ENCODE measurements at regions not wholly inside any gene's neighbourhood (a gene's known extent, or its start where the extent isn't known, plus 50 kb on each side); places are given as distances from the start of the nearest gene placed in this dataset.

GRCh38 chr2:22403748-22404147, 981.2 kb upstream of the KLHL29 start:
- Histone ChIP-seq H4K20me1 (ENCODE audit: insufficient read depth, low read depth, low read length) (no peaks in the 10 kb centered on the region), H3K4me1 (ENCODE audit: low read length) (peaks cover 12% of the 10 kb centered on the region), H3K9me2 (replicated peaks; ENCODE audit: insufficient read depth, low read length) (no peaks in the 10 kb centered on the region), H3K9ac (ENCODE audit: low read length) (no peak overlapping the region), H3K4me2 (ENCODE audit: low read depth, low read length, poor library complexity, severe bottlenecking) (no peak overlapping the region), H3K27me3 (ENCODE audit: low read length) (no peaks in the 10 kb centered on the region), H3K79me2 (ENCODE audit: low read length) (no peaks in the 10 kb centered on the region), H3K9me3 (ENCODE audit: low read length) (no peaks in the 10 kb centered on the region), H3K36me3 (ENCODE audit: insufficient read depth, low read length) (no peaks in the 10 kb centered on the region), H3K27ac (ENCODE audit: low read length) (no peak overlapping the region), H3K4me3 (ENCODE audit: low read length) (no peak overlapping the region), H2AFZ (ENCODE audit: low read length) (no peak overlapping the region)
- DNase-seq, result no peak

GRCh38 chr2:22406625-22407024, 978.4 kb upstream of the KLHL29 start:
- H3K4me1 ChIP-seq (ENCODE audit: low read length), result no peaks in the 10 kb centered on the region
- no peak overlapping the region for H3K4me2 ChIP-seq (ENCODE audit: low read depth, low read length, poor library complexity, severe bottlenecking)
- DNase-seq, result peak; percentile 41
- no peaks in the 10 kb centered on the region for H3K9me3 ChIP-seq (ENCODE audit: low read length)
- H3K79me2 ChIP-seq (ENCODE audit: low read length), result no peaks in the 10 kb centered on the region
- no peaks in the 10 kb centered on the region for H3K27me3 ChIP-seq (ENCODE audit: low read length)
- no peaks in the 10 kb centered on the region for H3K9me2 ChIP-seq (replicated peaks; ENCODE audit: insufficient read depth, low read length)
- no peaks in the 10 kb centered on the region for H4K20me1 ChIP-seq (ENCODE audit: insufficient read depth, low read depth, low read length)
- no peak overlapping the region for H2AFZ ChIP-seq (ENCODE audit: low read length)
- H3K4me3 ChIP-seq (ENCODE audit: low read length), result no peak overlapping the region
- H3K27ac ChIP-seq (ENCODE audit: low read length), result no peak overlapping the region
- no peak overlapping the region for H3K9ac ChIP-seq (ENCODE audit: low read length)
- no peaks in the 10 kb centered on the region for H3K36me3 ChIP-seq (ENCODE audit: insufficient read depth, low read length)

GRCh38 chr2:22420076-22420475, 964.9 kb upstream of the KLHL29 start:
- Histone ChIP-seq H3K4me2 (ENCODE audit: low read depth, low read length, poor library complexity, severe bottlenecking) (no peak overlapping the region), H3K9me2 (replicated peaks; ENCODE audit: insufficient read depth, low read length) (no peaks in the 10 kb centered on the region), H3K4me1 (ENCODE audit: low read length) (no peaks in the 10 kb centered on the region), H3K27me3 (ENCODE audit: low read length) (no peaks in the 10 kb centered on the region; the same call in 1 of the 2 replicates), H3K9me3 (ENCODE audit: low read length) (peaks cover 7% of the 10 kb centered on the region), H3K36me3 (ENCODE audit: insufficient read depth, low read length) (no peaks in the 10 kb centered on the region), H4K20me1 (ENCODE audit: insufficient read depth, low read depth, low read length) (no peaks in the 10 kb centered on the region), H3K27ac (ENCODE audit: low read length) (no peak overlapping the region), H3K79me2 (ENCODE audit: low read length) (no peaks in the 10 kb centered on the region), H3K9ac (ENCODE audit: low read length) (no peak overlapping the region), H2AFZ (ENCODE audit: low read length) (no peak overlapping the region), H3K4me3 (ENCODE audit: low read length) (no peak overlapping the region)
- no peak for DNase-seq

- no peak overlapping the region for H3K4me3 ChIP-seq (ENCODE audit: low read length)
- no peaks in the 10 kb centered on the region for H3K36me3 ChIP-seq (ENCODE audit: insufficient read depth, low read length)
- H3K27me3 ChIP-seq (ENCODE audit: low read length), result no peaks in the 10 kb centered on the region; the same call in 1 of the 2 replicates
- H3K4me2 ChIP-seq (ENCODE audit: low read depth, low read length, poor library complexity, severe bottlenecking), result no peak overlapping the region
- H4K20me1 ChIP-seq (ENCODE audit: insufficient read depth, low read depth, low read length), result no peaks in the 10 kb centered on the region
- no peak for DNase-seq
- H3K9me2 ChIP-seq (replicated peaks; ENCODE audit: insufficient read depth, low read length), result no peaks in the 10 kb centered on the region
- no peak overlapping the region for H3K27ac ChIP-seq (ENCODE audit: low read length)
- no peak overlapping the region for H2AFZ ChIP-seq (ENCODE audit: low read length)
- H3K4me1 ChIP-seq (ENCODE audit: low read length), result no peaks in the 10 kb centered on the region
- no peaks in the 10 kb centered on the region for H3K9me3 ChIP-seq (ENCODE audit: low read length)
- no peaks in the 10 kb centered on the region for H3K79me2 ChIP-seq (ENCODE audit: low read length)
- H3K9ac ChIP-seq (ENCODE audit: low read length), result no peak overlapping the region
Observed at GRCh38 chr2:22442051-22442450, 942.9 kb upstream of the KLHL29 start.

GRCh38 chr2:22444281-22444680, 940.7 kb upstream of the KLHL29 start:
- H3K9ac ChIP-seq (ENCODE audit: low read length), result no peak overlapping the region
- DNase-seq, result no peak
- H3K9me3 ChIP-seq (ENCODE audit: low read length), result no peaks in the 10 kb centered on the region
- no peak overlapping the region for H2AFZ ChIP-seq (ENCODE audit: low read length)
- H3K4me3 ChIP-seq (ENCODE audit: low read length), result no peak overlapping the region
- H4K20me1 ChIP-seq (ENCODE audit: insufficient read depth, low read depth, low read length), result no peaks in the 10 kb centered on the region
- H3K4me1 ChIP-seq (ENCODE audit: low read length), result no peaks in the 10 kb centered on the region
- no peaks in the 10 kb centered on the region for H3K79me2 ChIP-seq (ENCODE audit: low read length)
- no peak overlapping the region for H3K4me2 ChIP-seq (ENCODE audit: low read depth, low read length, poor library complexity, severe bottlenecking)
- H3K27ac ChIP-seq (ENCODE audit: low read length), result no peak overlapping the region
- H3K27me3 ChIP-seq (ENCODE audit: low read length), result no peaks in the 10 kb centered on the region; the same call in 1 of the 2 replicates
- no peaks in the 10 kb centered on the region for H3K36me3 ChIP-seq (ENCODE audit: insufficient read depth, low read length)
- no peaks in the 10 kb centered on the region for H3K9me2 ChIP-seq (replicated peaks; ENCODE audit: insufficient read depth, low read length)

- H3K4me2 ChIP-seq (ENCODE audit: low read depth, low read length, poor library complexity, severe bottlenecking), result no peak overlapping the region
- no peaks in the 10 kb centered on the region for H3K9me3 ChIP-seq (ENCODE audit: low read length)
- no peaks in the 10 kb centered on the region for H3K9me2 ChIP-seq (replicated peaks; ENCODE audit: insufficient read depth, low read length)
- no peak overlapping the region for H3K9ac ChIP-seq (ENCODE audit: low read length)
- no peak overlapping the region for H3K4me3 ChIP-seq (ENCODE audit: low read length)
- H3K36me3 ChIP-seq (ENCODE audit: insufficient read depth, low read length), result no peaks in the 10 kb centered on the region
- no peaks in the 10 kb centered on the region for H3K4me1 ChIP-seq (ENCODE audit: low read length)
- no peak overlapping the region for H2AFZ ChIP-seq (ENCODE audit: low read length)
- no peak for DNase-seq
- H4K20me1 ChIP-seq (ENCODE audit: insufficient read depth, low read depth, low read length), result no peaks in the 10 kb centered on the region
- no peaks in the 10 kb centered on the region for H3K79me2 ChIP-seq (ENCODE audit: low read length)
- no peaks in the 10 kb centered on the region; the same call in 1 of the 2 replicates for H3K27me3 ChIP-seq (ENCODE audit: low read length)
- no peak overlapping the region for H3K27ac ChIP-seq (ENCODE audit: low read length)
Observed at GRCh38 chr2:22449696-22450095, 935.3 kb upstream of the KLHL29 start.

GRCh38 chr2:22450831-22451230, 934.1 kb upstream of the KLHL29 start:
- no peaks in the 10 kb centered on the region for H3K9me2 ChIP-seq (replicated peaks; ENCODE audit: insufficient read depth, low read length)
- H3K79me2 ChIP-seq (ENCODE audit: low read length), result no peaks in the 10 kb centered on the region
- H3K27me3 ChIP-seq (ENCODE audit: low read length), result no peaks in the 10 kb centered on the region; the same call in 1 of the 2 replicates
- no peak overlapping the region for H3K4me2 ChIP-seq (ENCODE audit: low read depth, low read length, poor library complexity, severe bottlenecking)
- no peak overlapping the region for H3K9ac ChIP-seq (ENCODE audit: low read length)
- no peak overlapping the region for H3K4me3 ChIP-seq (ENCODE audit: low read length)
- H3K9me3 ChIP-seq (ENCODE audit: low read length), result no peaks in the 10 kb centered on the region
- no peaks in the 10 kb centered on the region for H3K36me3 ChIP-seq (ENCODE audit: insufficient read depth, low read length)
- no peak for DNase-seq
- no peak overlapping the region for H3K27ac ChIP-seq (ENCODE audit: low read length)
- no peaks in the 10 kb centered on the region for H3K4me1 ChIP-seq (ENCODE audit: low read length)
- no peak overlapping the region for H2AFZ ChIP-seq (ENCODE audit: low read length)
- H4K20me1 ChIP-seq (ENCODE audit: insufficient read depth, low read depth, low read length), result no peaks in the 10 kb centered on the region

GRCh38 chr2:22454826-22455485, 930.0 kb upstream of the KLHL29 start:
- Histone ChIP-seq H3K9me2 (replicated peaks; ENCODE audit: insufficient read depth, low read length) (no peaks in the 10 kb centered on the region), H2AFZ (ENCODE audit: low read length) (no peak overlapping the region), H3K36me3 (ENCODE audit: insufficient read depth, low read length) (no peaks in the 10 kb centered on the region), H3K79me2 (ENCODE audit: low read length) (no peaks in the 10 kb centered on the region), H3K4me3 (ENCODE audit: low read length) (no peak overlapping the region), H4K20me1 (ENCODE audit: insufficient read depth, low read depth, low read length) (no peaks in the 10 kb centered on the region), H3K27me3 (ENCODE audit: low read length) (no peaks in the 10 kb centered on the region), H3K9me3 (ENCODE audit: low read length) (no peaks in the 10 kb centered on the region), H3K4me2 (ENCODE audit: low read depth, low read length, poor library complexity, severe bottlenecking) (no peak overlapping the region), H3K27ac (ENCODE audit: low read length) (no peak overlapping the region), H3K4me1 (ENCODE audit: low read length) (no peaks in the 10 kb centered on the region), H3K9ac (ENCODE audit: low read length) (no peak overlapping the region)
- DNase-seq, result no peak

Data from Karpas-422 (cell line).